GM23338 (cell line): ENCODE measurements at regions not wholly inside any gene's neighbourhood (a gene's known extent, or its start where the extent isn't known, plus 50 kb on each side); places are given as distances from the start of the nearest gene placed in this dataset.
"Not testable (repeated sequence)": the region's sequence is repeated elsewhere in the genome, so short reads cannot be mapped to it uniquely, and the experiment has no call there.

Source experiments
- ATAC-seq: fragments of 200-7000 bp; cut with Tn5 transposase; 3 replicates; pipeline ENCODE4 v1.9.1; 2020
- DNase-seq: peaks from one replicate; pipeline ENCODE4 v3.0.0-alpha.2; 2015; ENCODE audit warnings: low spot score
- H2AFZ ChIP-seq: fragments of 200-600 bp; sonication (generic); 2 replicates; pipeline ENCODE4 v1.8.0; 2016; ENCODE audit warnings: antibody characterized with exemption, mild to moderate bottlenecking, moderate library complexity
- H3F3A ChIP-seq: fragments of 200-600 bp; sonication (generic); replicated peaks from 2 replicates; pipeline ENCODE4 v1.8.0; 2017; ENCODE audit warnings: antibody characterized with exemption, mixed run types, low read depth
- H3K27ac ChIP-seq: fragments of 200-600 bp; sonication (generic); 2 replicates; pipeline ENCODE4 v1.6.1; 2016; ENCODE audit warnings: low read depth
- H3K27me3 ChIP-seq: fragments of 200-600 bp; sonication (generic); 2 replicates; pipeline ENCODE4 v1.8.0; 2016; ENCODE audit warnings: mild to moderate bottlenecking, mixed run types, moderate library complexity; ENCODE audit not compliant: insufficient read depth
- H3K36me3 ChIP-seq: fragments of 200-600 bp; sonication (generic); 2 replicates; pipeline ENCODE4 v1.8.0; 2016; ENCODE audit warnings: mild to moderate bottlenecking; ENCODE audit not compliant: insufficient read depth
- H3K4me1 ChIP-seq: fragments of 200-600 bp; sonication (generic); 2 replicates; pipeline ENCODE4 v1.8.0; 2016; ENCODE audit warnings: mild to moderate bottlenecking, moderate library complexity; ENCODE audit not compliant: insufficient read depth
- H3K4me2 ChIP-seq: fragments of 200-600 bp; sonication (generic); 2 replicates; pipeline ENCODE4 v1.7.1; 2017; ENCODE audit warnings: mixed run types
- H3K4me3 ChIP-seq: fragments of 200-600 bp; sonication (generic); 2 replicates; pipeline ENCODE4 v1.6.1; 2016; ENCODE audit warnings: mixed run types
- H3K79me2 ChIP-seq: fragments of 200-600 bp; sonication (generic); replicated peaks from 2 replicates; pipeline ENCODE4 v1.8.0; 2017; ENCODE audit warnings: mild to moderate bottlenecking; ENCODE audit not compliant: insufficient read depth
- H3K9me2 ChIP-seq: fragments of 200-600 bp; sonication (generic); 2 replicates; pipeline ENCODE4 v1.8.0; 2017; ENCODE audit not compliant: insufficient read depth
- H4K20me1 ChIP-seq: fragments of 200-600 bp; sonication (generic); replicated peaks from 2 replicates; pipeline ENCODE4 v1.8.0; 2017; ENCODE audit warnings: mild to moderate bottlenecking; ENCODE audit not compliant: insufficient read depth
- H3K27ac Mint-ChIP-seq: 2 replicates; pipeline ENCODE4 v1.8.0; 2020; ENCODE audit warnings: inconsistent platforms, mild to moderate bottlenecking, moderate library complexity, mixed read lengths
- H3K27me3 Mint-ChIP-seq: 3 replicates; pipeline ENCODE4 v1.8.0; 2022; ENCODE audit warnings: low read depth, mild to moderate bottlenecking, moderate library complexity, mixed read lengths, inconsistent platforms; ENCODE audit not compliant: insufficient read depth, poor library complexity
- H3K36me3 Mint-ChIP-seq: 3 replicates; pipeline ENCODE4 v1.8.0; 2021; ENCODE audit warnings: low read depth, mild to moderate bottlenecking, inconsistent platforms, moderate library complexity, mixed read lengths
- H3K4me1 Mint-ChIP-seq: 3 replicates; pipeline ENCODE4 v1.8.0; 2020; ENCODE audit warnings: mild to moderate bottlenecking, inconsistent platforms, mixed read lengths
- H3K4me3 Mint-ChIP-seq: 3 replicates; pipeline ENCODE4 v1.8.0; 2021; ENCODE audit warnings: moderate library complexity, mild to moderate bottlenecking, inconsistent platforms, mixed read lengths
- H3K9me3 Mint-ChIP-seq: 3 replicates; pipeline ENCODE4 v1.8.0; 2020; ENCODE audit warnings: moderate library complexity, mild to moderate bottlenecking, inconsistent platforms, mixed read lengths
- CREB1 ChIP-seq: fragments of 250-450 bp; sonication (Bioruptor Pico); IDR thresholded peaks from 2 replicates; pipeline ENCODE4 v1.5.0; 2020; ENCODE audit warnings: low read depth, mild to moderate bottlenecking, moderate library complexity
- CTCF ChIP-seq, 2 experiments: fragments of 200-600 bp in 1 of 2; sonication (generic) in 1 of 2; conservative IDR thresholded peaks; 2 replicates each; pipeline versions ENCODE4 v1.5.1 to v1.6.1; 2016 to 2017; ENCODE audit warnings: antibody characterized with exemption in 2 of 2, low read depth in 2 of 2, mild to moderate bottlenecking in 2 of 2, moderate library complexity in 1 of 2
- ETS1 ChIP-seq: IDR thresholded peaks from 2 replicates; pipeline ENCODE4 v1.6.1; 2016; ENCODE audit warnings: antibody characterized with exemption
- EZH2 ChIP-seq: fragments of 200-600 bp; sonication (generic); IDR thresholded peaks from one replicate; pipeline ENCODE4 v1.8.0; 2017; ENCODE audit warnings: antibody characterized with exemption, mild to moderate bottlenecking, low read depth; ENCODE audit not compliant: unreplicated experiment
- EZH2phosphoT487 ChIP-seq: fragments of 200-600 bp; sonication (generic); IDR thresholded peaks from one replicate; pipeline ENCODE4 v1.8.1; 2018; ENCODE audit warnings: antibody characterized with exemption; ENCODE audit not compliant: unreplicated experiment
- STAT1 ChIP-seq: IDR thresholded peaks from one replicate; pipeline ENCODE4 v1.6.1; 2016; ENCODE audit warnings: antibody characterized with exemption; ENCODE audit not compliant: unreplicated experiment
- ZNF114 ChIP-seq: fragments of 250-450 bp; sonication (Bioruptor Pico); IDR thresholded peaks from 2 replicates; pipeline ENCODE4 v1.5.0; 2020; ENCODE audit warnings: mild to moderate bottlenecking, moderate library complexity

- Mint-ChIP-seq H3K36me3 (no peaks in the 10 kb centered on the region), H3K4me1 (peaks cover 14% of the 10 kb centered on the region), H3K4me3 (no peak overlapping the region), H3K27me3 (peaks cover 6% of the 10 kb centered on the region), H3K27ac (no peak overlapping the region), H3K9me3 (peaks cover 6% of the 10 kb centered on the region; the same call in 2 of the 3 replicates)
- Histone ChIP-seq H3K27me3 (no peaks in the 10 kb centered on the region), H3K36me3 (no peaks in the 10 kb centered on the region), H3K9me2 (no peaks in the 10 kb centered on the region), H3K79me2 (no peaks in the 10 kb centered on the region), H3F3A (no peaks in the 10 kb centered on the region), H3K4me1 (no peaks in the 10 kb centered on the region), H3K4me2 (no peak overlapping the region), H3K4me3 (no peak overlapping the region), H3K27ac (no peak overlapping the region), H2AFZ (0 out of 2 replicates have a peak overlapping the region, but pooled peaks have one; percentile 32), H4K20me1 (no peaks in the 10 kb centered on the region)
- DNase-seq (no peak), ATAC-seq (no peak)
- TF ChIP-seq CREB1 (CRISPR knock-in tag) (no peak), EZH2phosphoT487 (no peak), STAT1 (no peak)
These were observed 193.4 kb upstream of the ZNF32 start for GRCh38 chr10:43842072-43842471.

GRCh38 chr10:43839973-43840372 lies 191.3 kb upstream of the ZNF32 start:
- Mint-ChIP-seq H3K4me3 (no peak overlapping the region), H3K27me3 (peaks cover 6% of the 10 kb centered on the region), H3K4me1 (peaks cover 12% of the 10 kb centered on the region), H3K36me3 (peaks cover 4% of the 10 kb centered on the region; the same call in 1 of the 3 replicates), H3K27ac (no peak overlapping the region), H3K9me3 (peaks cover 23% of the 10 kb centered on the region)
- Histone ChIP-seq H3K36me3 (no peaks in the 10 kb centered on the region), H3K27me3 (no peaks in the 10 kb centered on the region), H3K4me1 (no peaks in the 10 kb centered on the region), H3K4me3 (no peak overlapping the region), H4K20me1 (no peaks in the 10 kb centered on the region), H3K9me2 (0 out of 2 replicates have a peak, but pooled peaks cover 4% of the 10 kb centered on the region), H2AFZ (no peak overlapping the region), H3F3A (no peaks in the 10 kb centered on the region), H3K79me2 (no peaks in the 10 kb centered on the region), H3K4me2 (no peak overlapping the region), H3K27ac (no peak overlapping the region)
- TF ChIP-seq ETS1, result no peak
- TF ChIP-seq CTCF (conservative IDR thresholded peaks at IDR 0.05; ENCODE audit: low read depth in 2 of 2), result no peak
- TF ChIP-seq EZH2, result no peak
- no peak for TF ChIP-seq ZNF114 (CRISPR knock-in tag)
- DNase-seq, result no peak
- ATAC-seq, result no peak

GRCh38 chr10:43834751-43835150 lies 186.1 kb upstream of the ZNF32 start:
- not testable (repeated sequence) for H3K4me2 ChIP-seq, H4K20me1 ChIP-seq, H3F3A ChIP-seq, H3K27ac Mint-ChIP-seq, H2AFZ ChIP-seq, H3K4me3 ChIP-seq, H3K36me3 Mint-ChIP-seq, H3K27ac ChIP-seq, H3K36me3 ChIP-seq, H3K4me1 ChIP-seq, DNase-seq, H3K4me1 Mint-ChIP-seq, H3K79me2 ChIP-seq, H3K27me3 Mint-ChIP-seq, ATAC-seq, H3K27me3 ChIP-seq, H3K4me3 Mint-ChIP-seq
- peaks cover 10% of the 10 kb centered on the region; the same call in 1 of the 2 replicates for H3K9me2 ChIP-seq
- H3K9me3 Mint-ChIP-seq, result peaks cover 23% of the 10 kb centered on the region
